Lower leg skin (tissue), 4 donors: ENCODE measurements at regions not wholly inside any gene's neighbourhood (a gene's known extent, or its start where the extent isn't known, plus 50 kb on each side); places are given as distances from the start of the nearest gene placed in this dataset.

Experiments
- DNase-seq, 2 donors: peaks; one replicate each; pipeline ENCODE4 v3.0.0-alpha.2; 2019; ENCODE audit warnings: low spot score in 2 of 2
- H3K4me3 ChIP-seq: fragments of 200-600 bp; sonication (generic); 2 replicates; pipeline ENCODE4 v1.5.1; 2017; ENCODE audit warnings: mild to moderate bottlenecking, low read depth; ENCODE audit not compliant: poor library complexity, severe bottlenecking
- POLR2A ChIP-seq, 2 donors: fragments of 450-650 bp; IDR thresholded peaks; one replicate each; pipeline ENCODE4 v1.6.1; 2016 to 2017; ENCODE audit warnings: antibody characterized with exemption in 2 of 2, mild to moderate bottlenecking in 1 of 2, moderate library complexity in 1 of 2
- WGBS, 2 donors: methylation state at CpG; one replicate each; pipeline ENCODE4 v1.1.5; 2018; 5-methylcytosine and 5-hydroxymethylcytosine counted together
- intact Hi-C: fragments of 100-400 bp; cut with DNase I; formaldehyde crosslinking; loops from one replicate; pipeline ENCODE4 v1.15.0; 2023; ENCODE audit warnings: low total_unique reads
- TF ChIP-seq, protein P1 (sequence below), 3 donors: fragments of 450-650 bp; IDR thresholded peaks; one replicate each; pipeline ENCODE4 v1.5.1; 2016; ENCODE audit warnings: antibody characterized with exemption in 3 of 3, mild to moderate bottlenecking in 3 of 3, moderate library complexity in 2 of 3

DNA sequence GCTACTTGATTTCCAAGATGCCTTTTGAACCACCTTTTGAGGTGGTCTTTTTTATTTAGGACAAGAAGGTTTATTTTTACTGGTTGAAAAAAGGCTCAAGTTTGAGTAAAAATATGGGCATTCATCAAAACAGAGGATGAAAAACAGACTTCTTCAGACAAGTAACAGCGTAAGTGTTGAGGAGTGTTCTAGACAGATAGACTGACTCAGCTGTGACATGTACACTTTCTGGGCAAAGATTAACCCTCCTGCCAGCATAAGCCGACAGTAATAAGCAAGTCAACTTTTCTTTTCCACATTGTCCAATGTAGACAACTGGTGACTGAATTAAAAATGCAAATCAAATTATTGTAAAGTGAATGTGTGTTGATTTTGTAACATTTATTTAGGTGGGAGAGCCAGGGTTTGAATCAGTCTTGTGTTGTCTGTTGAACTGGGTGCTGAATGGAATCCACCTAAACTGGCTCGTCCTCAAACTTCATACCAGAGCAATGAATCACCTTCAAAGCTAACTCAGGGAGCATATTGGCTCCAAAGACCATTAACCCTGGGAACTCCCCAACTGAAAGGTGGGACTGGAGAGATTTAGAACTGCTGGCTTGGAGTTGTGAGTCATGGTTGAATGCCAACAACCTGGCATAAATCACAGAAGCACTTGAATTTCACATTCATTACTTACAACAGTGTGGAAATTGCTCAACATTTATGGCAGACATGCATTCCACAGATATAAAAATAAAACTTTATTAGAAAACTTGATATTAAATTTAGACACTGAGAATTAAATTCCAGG, 377.0 kb downstream of the ETS1 start:
- WGBS, 2 donors: 22 to 25% methylated on average over 3 of the region's 3 CpGs
- no peak for TF ChIP-seq POLR2A (IDR thresholded peaks at IDR 0.05)
- TF ChIP-seq, protein P1, sequence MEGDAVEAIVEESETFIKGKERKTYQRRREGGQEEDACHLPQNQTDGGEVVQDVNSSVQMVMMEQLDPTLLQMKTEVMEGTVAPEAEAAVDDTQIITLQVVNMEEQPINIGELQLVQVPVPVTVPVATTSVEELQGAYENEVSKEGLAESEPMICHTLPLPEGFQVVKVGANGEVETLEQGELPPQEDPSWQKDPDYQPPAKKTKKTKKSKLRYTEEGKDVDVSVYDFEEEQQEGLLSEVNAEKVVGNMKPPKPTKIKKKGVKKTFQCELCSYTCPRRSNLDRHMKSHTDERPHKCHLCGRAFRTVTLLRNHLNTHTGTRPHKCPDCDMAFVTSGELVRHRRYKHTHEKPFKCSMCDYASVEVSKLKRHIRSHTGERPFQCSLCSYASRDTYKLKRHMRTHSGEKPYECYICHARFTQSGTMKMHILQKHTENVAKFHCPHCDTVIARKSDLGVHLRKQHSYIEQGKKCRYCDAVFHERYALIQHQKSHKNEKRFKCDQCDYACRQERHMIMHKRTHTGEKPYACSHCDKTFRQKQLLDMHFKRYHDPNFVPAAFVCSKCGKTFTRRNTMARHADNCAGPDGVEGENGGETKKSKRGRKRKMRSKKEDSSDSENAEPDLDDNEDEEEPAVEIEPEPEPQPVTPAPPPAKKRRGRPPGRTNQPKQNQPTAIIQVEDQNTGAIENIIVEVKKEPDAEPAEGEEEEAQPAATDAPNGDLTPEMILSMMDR (IDR thresholded peaks at IDR 0.05): no peak
- intact Hi-C loops: no loop called here
- DNase-seq: peak in 1 of 2 donors; percentile 76
- no peak overlapping the region for H3K4me3 ChIP-seq

DNA sequence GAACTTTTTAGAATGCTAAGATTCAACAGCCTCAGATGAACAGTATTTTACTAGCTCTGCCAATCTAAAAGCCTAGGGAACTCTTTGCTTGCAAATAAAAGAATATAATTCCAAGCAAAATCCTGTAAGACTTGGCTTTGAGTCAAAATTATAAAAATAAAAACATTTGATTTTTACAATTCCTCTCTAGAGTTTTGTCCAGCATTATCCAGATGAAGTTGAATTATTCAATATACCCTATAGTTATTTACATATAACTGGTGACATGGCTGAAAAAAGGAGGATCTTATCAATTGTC, 378.3 kb downstream of the ETS1 start:
- no peak for DNase-seq
- intact Hi-C loops: no loop called here
- TF ChIP-seq, protein P1 (IDR thresholded peaks at IDR 0.05): no peak
- TF ChIP-seq POLR2A (IDR thresholded peaks at IDR 0.05): no peak
- H3K4me3 ChIP-seq: no peak overlapping the region

DNA sequence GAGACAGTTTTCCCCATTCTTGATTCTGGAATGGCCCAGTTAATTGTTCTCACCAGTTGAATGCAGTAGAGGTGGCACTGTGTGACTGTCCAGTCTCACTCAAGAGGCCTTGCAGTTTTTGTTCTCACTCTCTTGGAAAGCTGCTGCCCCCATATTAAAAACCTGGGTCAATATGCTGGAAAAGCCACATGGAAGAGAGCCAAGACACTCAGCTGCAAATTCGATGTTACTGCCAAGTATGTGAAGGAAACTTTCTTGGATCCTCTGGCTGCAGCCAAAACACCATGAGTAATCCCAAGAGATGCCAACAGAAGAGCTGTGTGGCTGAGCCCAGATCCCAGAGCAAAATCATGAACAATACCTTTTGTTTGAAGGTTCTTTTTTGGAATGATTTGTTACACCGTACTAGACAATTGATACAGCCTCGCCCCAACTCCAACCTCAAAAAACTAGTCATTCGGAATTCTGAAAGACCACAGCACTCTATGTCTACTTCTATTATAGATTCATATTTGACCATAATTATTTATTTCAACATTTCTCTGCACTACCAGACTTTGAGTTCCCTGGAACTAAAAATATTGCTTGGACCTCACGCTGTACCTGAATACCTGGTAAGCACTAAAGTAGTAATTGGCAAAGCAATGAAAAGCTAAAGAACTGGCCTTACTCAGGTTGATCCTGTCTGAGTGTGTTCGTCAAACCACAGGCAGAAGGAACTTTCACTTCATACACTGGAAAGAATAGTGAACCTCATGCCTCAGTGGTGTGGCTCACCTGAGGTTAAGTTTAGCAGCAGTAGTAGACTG, 378.8 kb downstream of the ETS1 start:
- WGBS, 2 donors: 26 to 34% methylated on average over 6 of the region's 6 CpGs
- DNase-seq: peak in 1 of 2 donors; percentile 34
- no peak for TF ChIP-seq POLR2A (IDR thresholded peaks at IDR 0.05)
- TF ChIP-seq, protein P1 (IDR thresholded peaks at IDR 0.05): no peak
- intact Hi-C loops: no loop called here
- no peak overlapping the region for H3K4me3 ChIP-seq

DNA sequence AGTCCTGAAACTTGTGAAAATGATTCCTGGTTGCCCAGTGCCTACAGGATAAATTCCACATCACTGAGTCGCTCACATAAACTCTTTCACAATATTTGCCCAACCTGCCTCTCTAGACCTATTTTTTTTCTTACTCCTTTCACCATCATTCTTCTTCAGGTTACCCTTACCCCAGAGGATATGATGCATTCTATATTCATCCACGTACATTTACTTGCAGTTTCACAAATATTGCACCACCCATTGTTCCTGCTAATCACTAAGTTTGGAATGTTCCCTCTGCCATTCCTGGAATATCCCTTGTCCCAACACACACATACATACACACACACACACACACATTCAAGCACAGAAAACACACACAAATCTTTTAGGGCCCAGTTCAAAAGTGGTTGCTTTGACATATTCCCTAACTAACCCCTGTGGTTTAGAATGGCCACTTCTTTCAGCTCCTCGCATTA, 379.5 kb downstream of the ETS1 start:
- DNase-seq: no peak
- 46 to 58% methylated on average over 3 of the region's 3 CpGs for WGBS, 2 donors
- no peak overlapping the region for H3K4me3 ChIP-seq
- TF ChIP-seq, protein P1 (IDR thresholded peaks at IDR 0.05): no peak
- no peak for TF ChIP-seq POLR2A (IDR thresholded peaks at IDR 0.05)
- intact Hi-C loops: no loop called here

DNA sequence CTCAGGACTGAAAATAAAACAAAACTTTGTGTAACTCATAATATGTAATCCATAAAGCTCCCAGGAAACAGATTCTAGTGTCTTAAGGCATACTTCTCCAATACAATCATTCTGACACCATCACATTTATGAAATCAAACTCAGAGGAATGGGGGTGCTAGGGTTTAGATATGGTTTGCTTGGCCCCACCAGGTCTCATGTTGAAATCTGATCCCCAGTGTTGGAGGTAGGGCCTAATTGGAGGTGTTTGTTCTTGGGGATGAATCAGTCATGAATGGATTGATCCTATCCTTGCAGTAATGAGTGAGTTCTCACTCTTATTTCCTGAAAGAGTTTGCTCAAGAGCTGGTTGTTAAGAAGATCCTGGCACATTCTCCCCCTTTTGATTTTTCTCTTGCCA, 380.9 kb downstream of the ETS1 start:
- intact Hi-C loops: no loop called here
- TF ChIP-seq, protein P1 (IDR thresholded peaks at IDR 0.05): no peak
- no peak for TF ChIP-seq POLR2A (IDR thresholded peaks at IDR 0.05)
- DNase-seq: no peak
- H3K4me3 ChIP-seq: no peak overlapping the region
